ENCODE measurements at regions not wholly inside any gene's neighbourhood (a gene's known extent, or its start where the extent isn't known, plus 50 kb on each side); places are given as distances from the start of the nearest gene placed in this dataset.

- POLR2A ChIA-PET, result no interaction called here
- DNase-seq (ENCODE audit: low read depth, low spot score), result no peak
- intact Hi-C loops (cut with micrococcal nuclease), result loop anchor here (5.0 kb wide), 2 partner anchors 142 to 237 kb away; no protein-coding TSS in a partner anchor
These were observed 151.1 kb upstream of the BCOR start for GRCh38 chrX:40248822-40249221.

GRCh38 chrX:40247848-40248622 is 150.3 kb upstream of the BCOR start:
- Histone ChIP-seq H3K9me1 (replicated peaks; ENCODE audit: control insufficient read depth, extremely low read depth, insufficient read depth, low read length) (no peaks in the 10 kb centered on the region), H3K9ac (replicated peaks; ENCODE audit: extremely low read depth, insufficient read depth, low read length) (no peak overlapping the region), H3K27me3 (ENCODE audit: control insufficient read depth in 2 of 2, insufficient read depth in 2 of 2, low read length in 2 of 2) (no peaks in the 10 kb centered on the region), H3K9me3 (replicated peaks; ENCODE audit: control insufficient read depth, insufficient read depth, low read length) (no peaks in the 10 kb centered on the region), H4K20me1 (replicated peaks; ENCODE audit: control insufficient read depth, extremely low read depth, insufficient read depth, low read length) (no peaks in the 10 kb centered on the region), H2AFZ (ENCODE audit: low read depth, low read length) (no peak overlapping the region), H3K4me2 (ENCODE audit: insufficient read depth, low read length) (no peak overlapping the region), H3K4me1 (ENCODE audit: control insufficient read depth, extremely low read depth, insufficient read depth, low read length) (peaks cover 3% of the 10 kb centered on the region), H3K4me3 (replicated peaks in 1 of 3; ENCODE audit: insufficient read depth in 1 of 3, low read depth in 1 of 3, low read length in 3 of 3) (no peak overlapping the region), H3K79me2 (ENCODE audit: control insufficient read depth, insufficient read depth, low read length) (no peaks in the 10 kb centered on the region), H3K36me3 (ENCODE audit: control insufficient read depth in 2 of 2, extremely low read depth in 1 of 2, insufficient read depth in 2 of 2, low read length in 2 of 2) (no peaks in the 10 kb centered on the region), H3K27ac (ENCODE audit: insufficient read depth, low read depth, low read length) (no peak overlapping the region)
- intact Hi-C loops (cut with micrococcal nuclease), result loop anchor here (5.0 kb wide), 2 partner anchors 141 to 236 kb away; no protein-coding TSS in a partner anchor
- dilution Hi-C loops (cut with MboI; ENCODE audit: extremely low pct_ligation_motif_present, low sequenced_read_pairs), result no loop called here
- no TSS peak for BruUV-seq (replicated peaks)
- DNase-seq (ENCODE audit: low read depth, low spot score) (no peak), FAIRE-seq (no peak)
- ChIA-PET POLR2A (no interaction called here), CTCF (no interaction called here)
- TF ChIP-seq EZH2 (IDR thresholded peaks at IDR 0.05; ENCODE audit: borderline replicate concordance, low read depth, low read length, severe bottlenecking) (no peak), POLR2AphosphoS5 (IDR thresholded peaks at IDR 0.05; ENCODE audit: insufficient read depth, low read depth, low read length) (no peak), MAX (IDR thresholded peaks at IDR 0.05; ENCODE audit: insufficient read depth, insufficient read length) (no peak), MYC (IDR thresholded peaks at IDR 0.05; ENCODE audit: low read depth, low read length) (no peak), JUN (IDR thresholded peaks at IDR 0.05; ENCODE audit: borderline replicate concordance, insufficient read depth, insufficient read length, low read depth) (no peak), GATA2 (IDR thresholded peaks at IDR 0.05; ENCODE audit: insufficient read depth, insufficient read length, low read depth, low read length) (no peak), FOS (IDR thresholded peaks at IDR 0.05; ENCODE audit: borderline replicate concordance, insufficient read depth, low read length) (no peak), POLR2A (IDR thresholded peaks at IDR 0.05; ENCODE audit: low read depth, low read length) (no peak), CTCF (IDR thresholded peaks at IDR 0.05; ENCODE audit: extremely low read depth in 1 of 2, insufficient read depth in 1 of 2, low read depth in 1 of 2, low read length in 2 of 2) (no peak)

More at GRCh38 chrX:40248822-40249221, 151.1 kb upstream of the BCOR start:
- no peak for TF ChIP-seq POLR2AphosphoS5 (IDR thresholded peaks at IDR 0.05; ENCODE audit: insufficient read depth, low read depth, low read length)
- no peak for TF ChIP-seq GATA2 (IDR thresholded peaks at IDR 0.05; ENCODE audit: insufficient read depth, insufficient read length, low read depth, low read length)
- no peak for TF ChIP-seq POLR2A (IDR thresholded peaks at IDR 0.05; ENCODE audit: low read depth, low read length)
- H3K79me2 ChIP-seq (ENCODE audit: control insufficient read depth, insufficient read depth, low read length), result no peaks in the 10 kb centered on the region
- no TSS peak for BruUV-seq (replicated peaks)
- CTCF ChIA-PET, result no interaction called here
- dilution Hi-C loops (cut with MboI; ENCODE audit: extremely low pct_ligation_motif_present, low sequenced_read_pairs), result no loop called here
- H3K9ac ChIP-seq (replicated peaks; ENCODE audit: extremely low read depth, insufficient read depth, low read length), result no peak overlapping the region
- no peak overlapping the region for H3K4me2 ChIP-seq (ENCODE audit: insufficient read depth, low read length)
- H3K9me1 ChIP-seq (replicated peaks; ENCODE audit: control insufficient read depth, extremely low read depth, insufficient read depth, low read length), result no peaks in the 10 kb centered on the region
- H3K36me3 ChIP-seq (ENCODE audit: control insufficient read depth in 2 of 2, extremely low read depth in 1 of 2, insufficient read depth in 2 of 2, low read length in 2 of 2), result no peaks in the 10 kb centered on the region
- peaks cover 3% of the 10 kb centered on the region for H3K4me1 ChIP-seq (ENCODE audit: control insufficient read depth, extremely low read depth, insufficient read depth, low read length)
- no peak overlapping the region for H3K4me3 ChIP-seq (replicated peaks in 1 of 3; ENCODE audit: insufficient read depth in 1 of 3, low read depth in 1 of 3, low read length in 3 of 3)
- FAIRE-seq, result no peak
- H3K27me3 ChIP-seq (ENCODE audit: control insufficient read depth in 2 of 2, insufficient read depth in 2 of 2, low read length in 2 of 2), result no peaks in the 10 kb centered on the region
- no peak overlapping the region for H2AFZ ChIP-seq (ENCODE audit: low read depth, low read length)
- H4K20me1 ChIP-seq (replicated peaks; ENCODE audit: control insufficient read depth, extremely low read depth, insufficient read depth, low read length), result no peaks in the 10 kb centered on the region
- no peaks in the 10 kb centered on the region for H3K9me3 ChIP-seq (replicated peaks; ENCODE audit: control insufficient read depth, insufficient read depth, low read length)
- no peak overlapping the region for H3K27ac ChIP-seq (ENCODE audit: insufficient read depth, low read depth, low read length)

Data from endothelial cell of umbilical vein (primary cell).